Heart left ventricle (tissue), 16 donors: ENCODE measurements at regions not wholly inside any gene's neighbourhood (a gene's known extent, or its start where the extent isn't known, plus 50 kb on each side); places are given as distances from the start of the nearest gene placed in this dataset.

Experiments
- ATAC-seq, 4 donors: fragments of 200-7000 bp; cut with Tn5 transposase; one replicate each; pipeline ENCODE4 v1.9.1; 2020 to 2022; ENCODE audit warnings: moderate library complexity in 4 of 4, mild to moderate bottlenecking in 3 of 4, moderate number of reproducible peaks in 1 of 4
- DNase-seq, 5 donors: peaks; one replicate each; pipeline ENCODE4 v3.0.0-alpha.2; 2020
- H3K27ac ChIP-seq, 12 donors: fragments of 200-600 bp; sonication (generic) in 4 of 12; one replicate each; pipeline versions ENCODE4 v1.5.0 to v1.8.0; 2016 to 2022; ENCODE audit warnings: mild to moderate bottlenecking in 2 of 12
- H3K27me3 ChIP-seq, 9 donors: fragments of 200-600 bp; sonication (generic) in 2 of 9; one replicate each; pipeline versions ENCODE4 v1.5.1 to v1.8.0; 2016 to 2022; ENCODE audit warnings: mild to moderate bottlenecking in 3 of 9
- H3K36me3 ChIP-seq, 9 donors: fragments of 200-600 bp; sonication (generic) in 2 of 9; one replicate each; pipeline versions ENCODE4 v1.5.0 to v1.8.0; 2018 to 2022; ENCODE audit warnings: mild to moderate bottlenecking in 2 of 9
- H3K4me1 ChIP-seq, 12 donors: fragments of 200-600 bp; sonication (generic) in 4 of 12; one replicate each; pipeline versions ENCODE4 v1.5.0 to v1.8.0; 2016 to 2022; ENCODE audit warnings: mild to moderate bottlenecking in 3 of 12
- H3K4me3 ChIP-seq, 12 donors: fragments of 200-600 bp; sonication (generic) in 4 of 12; one replicate each; pipeline versions ENCODE4 v1.5.0 to v1.8.0; 2017 to 2022; ENCODE audit warnings: mild to moderate bottlenecking in 9 of 12, moderate library complexity in 4 of 12
- H3K9me3 ChIP-seq, 12 donors: fragments of 200-600 bp; sonication (generic) in 4 of 12; one replicate each; pipeline versions ENCODE4 v1.5.0 to v1.8.0; 2016 to 2022; ENCODE audit warnings: mild to moderate bottlenecking in 1 of 12
- POLR2A ChIP-seq, 2 donors: fragments of 450-650 bp; IDR thresholded peaks; one replicate each; pipeline ENCODE4 v1.6.1; 2017; ENCODE audit warnings: antibody characterized with exemption in 2 of 2, mild to moderate bottlenecking in 2 of 2, moderate library complexity in 2 of 2
- WGBS, 4 donors: extraction: QIAGEN DNeasy Blood & Tissue Kit in 2 of 4; methylation state at CpG; one replicate each; pipeline versions ENCODE4 v1.1.5 to v1.1.7; 2013 to 2018; 5-methylcytosine and 5-hydroxymethylcytosine counted together
- intact Hi-C, 10 donors: fragments of 100-400 bp; cut with DNase I; formaldehyde crosslinking; loops; one replicate each; pipeline versions ENCODE4 v1.11.1 to v1.14.2; 2022
- TF ChIP-seq, protein P1 (sequence below), 12 donors: fragments of 200-600 bp; sonication (generic) in 4 of 12; IDR thresholded peaks; one replicate each; pipeline versions ENCODE4 v1.5.0 to v1.8.0; 2018 to 2022; ENCODE audit warnings: antibody characterized with exemption in 12 of 12, mild to moderate bottlenecking in 5 of 12
- donor health status: ischemic (EF 13 %, LVEDD 7.1; RV severe dilation, severe dysfunction).
- donor health status: healthy with polysubstance abuse.
- donor health status: DM: no; HTN: yes; CAD: no.
- donor health status: DM: no; HTN: no; CAD: no.
- donor health status: ischemic (EF 25% LVEDD 6.9; RV normal size, moderate dysfunction).
- donor health status: ischemic (EF 25% LVEDD 5.7; RV mildly dilated, moderate dysfunction).
- donor health status: healthy.
- donor health status: DM: yes; HTN: yes; CAD: no.
- donor health status: ischemic (EF 35%, LVEDD 5.7; RV mildly dilated, moderate dysfunction).
- donor health status: nonischemic (EF 11% LVEDD 7.7; RV severe dilation, severe dysfunction).
- donor health status: DM: yes; HTN: yes; CAD: no.
- donor health status: PGD.
- donor health status: ischemic (EF 29% LVEDD 5.4; RV normal size, mild dysfunction).
- donor health status: nonischemic (EF 23%, LVEDD 6.1; RV moderate dilation, normal function).

DNA sequence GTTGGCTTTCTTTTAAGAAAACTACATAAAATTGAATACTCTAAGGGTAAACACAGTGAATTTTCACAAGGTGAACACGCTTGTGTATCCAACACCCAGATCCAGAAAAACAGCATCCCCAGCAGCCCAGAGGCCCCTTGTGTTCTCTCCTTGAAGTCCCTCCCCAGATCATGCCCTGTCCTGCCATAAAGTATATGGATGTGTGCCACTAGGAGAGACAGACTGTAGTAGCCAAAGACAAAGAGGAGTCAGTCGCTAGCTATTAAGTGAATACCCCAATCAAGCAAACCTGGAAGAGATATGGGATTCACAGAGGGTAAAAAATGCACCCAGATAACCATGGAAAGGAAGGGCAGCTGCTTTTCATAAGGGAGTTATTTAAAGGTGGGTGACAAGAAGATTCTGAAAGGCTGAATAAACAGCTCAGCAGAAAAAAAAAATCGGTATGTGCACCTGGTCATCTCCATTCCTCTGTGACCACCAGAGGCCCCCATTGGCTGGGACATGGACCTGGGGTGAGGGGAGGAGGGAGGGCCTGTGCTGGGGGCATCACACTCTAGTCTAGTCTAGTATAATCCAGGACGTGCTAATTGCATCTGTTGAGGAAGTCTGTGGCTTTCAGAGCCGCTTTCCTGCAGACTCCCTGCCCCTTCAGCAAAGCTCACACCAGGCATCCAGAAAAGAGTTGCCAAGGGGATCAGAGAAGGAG is 167.3 kb upstream of the NDN start:
- Histone ChIP-seq H3K9me3 (peaks cover 0 to 2% (median 0%) of the 10 kb centered on the region in 12 donors), H3K27me3 (no peaks in the 10 kb centered on the region), H3K4me3 (no peak overlapping the region), H3K36me3 (no peaks in the 10 kb centered on the region), H3K27ac (no peak overlapping the region), H3K4me1 (no peaks in the 10 kb centered on the region)
- ATAC-seq: no peak
- no peak for DNase-seq
- WGBS, 4 donors: 45 to 58% (median 51%) methylated on average over 5 of the region's 5 CpGs
- intact Hi-C loops: loop anchor here in 1 of 10 donors (10.0 kb wide), 1 partner anchor 210 kb away; the partner anchor contains the start of gene MAGEL2
- TF ChIP-seq POLR2A (IDR thresholded peaks at IDR 0.05): no peak
- TF ChIP-seq, protein P1, sequence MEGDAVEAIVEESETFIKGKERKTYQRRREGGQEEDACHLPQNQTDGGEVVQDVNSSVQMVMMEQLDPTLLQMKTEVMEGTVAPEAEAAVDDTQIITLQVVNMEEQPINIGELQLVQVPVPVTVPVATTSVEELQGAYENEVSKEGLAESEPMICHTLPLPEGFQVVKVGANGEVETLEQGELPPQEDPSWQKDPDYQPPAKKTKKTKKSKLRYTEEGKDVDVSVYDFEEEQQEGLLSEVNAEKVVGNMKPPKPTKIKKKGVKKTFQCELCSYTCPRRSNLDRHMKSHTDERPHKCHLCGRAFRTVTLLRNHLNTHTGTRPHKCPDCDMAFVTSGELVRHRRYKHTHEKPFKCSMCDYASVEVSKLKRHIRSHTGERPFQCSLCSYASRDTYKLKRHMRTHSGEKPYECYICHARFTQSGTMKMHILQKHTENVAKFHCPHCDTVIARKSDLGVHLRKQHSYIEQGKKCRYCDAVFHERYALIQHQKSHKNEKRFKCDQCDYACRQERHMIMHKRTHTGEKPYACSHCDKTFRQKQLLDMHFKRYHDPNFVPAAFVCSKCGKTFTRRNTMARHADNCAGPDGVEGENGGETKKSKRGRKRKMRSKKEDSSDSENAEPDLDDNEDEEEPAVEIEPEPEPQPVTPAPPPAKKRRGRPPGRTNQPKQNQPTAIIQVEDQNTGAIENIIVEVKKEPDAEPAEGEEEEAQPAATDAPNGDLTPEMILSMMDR (IDR thresholded peaks at IDR 0.05): no peak

DNA sequence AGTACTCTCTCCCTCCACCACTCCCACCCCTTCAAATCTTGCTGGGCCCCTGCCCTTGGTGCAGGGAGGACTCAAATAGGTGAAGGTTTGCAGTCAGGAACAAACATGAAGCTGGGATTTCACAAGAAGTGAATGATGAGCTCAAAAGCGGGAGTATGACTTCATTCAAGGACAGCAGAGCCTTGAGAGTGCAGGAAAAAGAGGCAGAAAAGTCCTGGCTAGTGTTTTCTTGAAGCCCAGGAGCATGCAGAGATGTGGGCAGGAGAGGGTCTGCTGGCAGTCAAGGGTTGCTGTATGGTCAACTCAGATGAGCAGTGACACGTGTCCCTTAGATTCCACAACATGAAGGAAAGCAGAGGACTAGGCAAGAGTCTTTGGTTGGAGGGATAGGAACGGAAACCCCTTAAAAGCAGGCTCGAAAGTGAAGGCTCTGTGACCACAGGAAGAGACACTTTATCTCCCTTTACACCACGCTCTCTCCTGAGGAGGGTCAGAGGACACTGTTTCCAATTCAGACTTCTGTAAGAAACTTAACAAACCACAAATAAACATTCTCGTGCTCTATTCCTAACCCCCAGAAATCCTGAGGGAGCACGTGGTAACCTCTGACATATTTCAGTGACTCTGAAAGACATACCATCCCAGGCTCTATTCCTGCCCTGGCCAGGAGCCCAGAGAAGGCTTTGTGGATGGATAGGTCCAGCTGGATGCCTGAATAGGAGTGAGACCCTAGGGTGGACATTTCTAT is 168.0 kb upstream of the NDN start:
- DNase-seq (peak in 2 of 5 donors; percentile 23 to 41), ATAC-seq (peak in 3 of 4 donors; percentile 13 to 39 (median 26))
- H3K27ac ChIP-seq: no peak overlapping the region
- H3K4me1 ChIP-seq: no peaks in the 10 kb centered on the region
- no peaks in the 10 kb centered on the region for H3K9me3 ChIP-seq
- no peaks in the 10 kb centered on the region for H3K36me3 ChIP-seq
- intact Hi-C loops: loop anchor here in 5 of 10 donors (5.0 to 10.0 kb wide), 3 partner anchors 208 to 213 kb away; partner anchors contain the start of gene MAGEL2 (in 3 of the 5)
- WGBS, 4 donors: 24 to 29% (median 27%) methylated on average over 7 of the region's 7 CpGs
- no peak for TF ChIP-seq POLR2A (IDR thresholded peaks at IDR 0.05)
- TF ChIP-seq, protein P1 (IDR thresholded peaks at IDR 0.05): no peak
- no peak overlapping the region for H3K4me3 ChIP-seq
- peaks cover 0 to under 1% (median 0%) of the 10 kb centered on the region in 9 donors for H3K27me3 ChIP-seq

DNA sequence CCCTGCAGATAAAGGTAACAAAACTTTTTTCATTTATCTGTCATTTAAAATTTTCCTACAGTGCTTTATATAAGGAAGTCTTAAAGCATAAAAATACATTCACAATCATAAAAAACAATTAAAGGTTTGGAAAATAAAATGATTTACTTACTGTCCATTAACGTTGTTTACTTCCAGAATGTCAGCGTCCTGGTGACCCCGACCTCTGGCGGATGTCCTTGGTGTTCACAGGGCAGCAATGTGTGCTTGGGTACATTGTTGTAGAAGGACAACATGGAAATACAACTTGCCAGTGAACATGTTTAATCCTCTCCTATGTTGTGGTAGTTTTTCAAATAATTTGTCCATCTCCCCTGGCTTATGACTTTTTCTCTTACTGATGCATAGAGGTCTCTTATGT is 168.8 kb upstream of the NDN start:
- no peak for ATAC-seq
- intact Hi-C loops: loop anchor here in 5 of 10 donors (5.0 to 10.0 kb wide), 3 partner anchors 209 to 214 kb away; partner anchors contain the start of gene MAGEL2 (in 3 of the 5)
- Histone ChIP-seq H3K27ac (no peak overlapping the region), H3K4me1 (no peaks in the 10 kb centered on the region), H3K36me3 (no peaks in the 10 kb centered on the region), H3K4me3 (no peak overlapping the region), H3K9me3 (no peaks in the 10 kb centered on the region), H3K27me3 (peaks cover 0 to 4% (median 0%) of the 10 kb centered on the region in 9 donors)
- 58 to 78% (median 75%) methylated on average over 4 of the region's 4 CpGs for WGBS, 4 donors
- TF ChIP-seq, protein P1 (IDR thresholded peaks at IDR 0.05): no peak
- TF ChIP-seq POLR2A (IDR thresholded peaks at IDR 0.05): no peak
- no peak for DNase-seq
